ENCODE measurements at regions not wholly inside any gene's neighbourhood (a gene's known extent, or its start where the extent isn't known, plus 50 kb on each side); places are given as distances from the start of the nearest gene placed in this dataset.

GRCh38 chr17:34436607-34437006, 73.6 kb upstream of the CCL1 start:
- no peak for TF ChIP-seq CTCF (conservative IDR thresholded peaks at IDR 0.05 in 1 of 2, IDR thresholded peaks at IDR 0.05 in 1 of 2; ENCODE audit: low read depth in 1 of 2, low read length in 2 of 2)
- no peak for TF ChIP-seq EZH2 (IDR thresholded peaks at IDR 0.05; ENCODE audit: low read length, missing control alignments)

Data from fibroblast of lung (primary cell).